Cardiac fibroblast (primary cell): ENCODE measurements at regions not wholly inside any gene's neighbourhood (a gene's known extent, or its start where the extent isn't known, plus 50 kb on each side); places are given as distances from the start of the nearest gene placed in this dataset.

Experiments used
- DNase-seq, 2 donors: peaks; one replicate each; pipeline versions ENCODE4 v3.0.0 to v3.0.0-alpha.2; 2010; ENCODE audit warnings: low read depth in 2 of 2
- H3K4me3 ChIP-seq, 2 donors: replicated peaks in 1 of 2; 1 replicate in 1 of 2; 2 replicates in 1 of 2; pipeline ENCODE4 v1.5.1; 2011; ENCODE audit warnings: low read depth in 2 of 2, low read length in 2 of 2, mild to moderate bottlenecking in 2 of 2, moderate library complexity in 1 of 2
- CTCF ChIP-seq: IDR thresholded peaks from one replicate; pipeline ENCODE4 v1.5.1; 2011; ENCODE audit warnings: low read depth, mild to moderate bottlenecking, low read length, inconsistent platforms

GRCh38 chr4:122973465-122973864 lies 51.1 kb upstream of the NUDT6 start:
- TF ChIP-seq CTCF: no peak
- DNase-seq: no peak
- no peak overlapping the region for H3K4me3 ChIP-seq

GRCh38 chr4:122976111-122976510 lies 53.7 kb upstream of the NUDT6 start:
- H3K4me3 ChIP-seq: no peak overlapping the region
- DNase-seq: no peak
- TF ChIP-seq CTCF: no peak

- no peak overlapping the region for H3K4me3 ChIP-seq
- TF ChIP-seq CTCF: no peak
- DNase-seq: no peak
These were observed 54.7 kb upstream of the NUDT6 start for GRCh38 chr4:122977103-122977502.

GRCh38 chr4:122978109-122978508 lies 55.7 kb upstream of the NUDT6 start:
- H3K4me3 ChIP-seq: no peak overlapping the region
- no peak for TF ChIP-seq CTCF
- DNase-seq: no peak

- H3K4me3 ChIP-seq: no peak overlapping the region
- DNase-seq: no peak
- no peak for TF ChIP-seq CTCF
These were observed 56.4 kb upstream of the NUDT6 start for GRCh38 chr4:122978789-122979188.

- no peak overlapping the region for H3K4me3 ChIP-seq
- no peak for TF ChIP-seq CTCF
- DNase-seq: peak; percentile 16 to 22
These were observed 58.5 kb upstream of the NUDT6 start for GRCh38 chr4:122980860-122981259.

- H3K4me3 ChIP-seq: no peak overlapping the region
- DNase-seq: no peak
- TF ChIP-seq CTCF: no peak
These were observed 66.3 kb upstream of the NUDT6 start for GRCh38 chr4:122988696-122989095.
